SJCRH30 (cell line): ENCODE measurements at regions not wholly inside any gene's neighbourhood (a gene's known extent, or its start where the extent isn't known, plus 50 kb on each side); places are given as distances from the start of the nearest gene placed in this dataset.
"Not testable (repeated sequence)": the region's sequence is repeated elsewhere in the genome, so short reads cannot be mapped to it uniquely, and the experiment has no call there.

Experiments used
- DNase-seq, 2 experiments: peaks; one replicate each; pipeline ENCODE4 v3.0.0-alpha.2; 2015 to 2020
- H3K27ac ChIP-seq: fragments of 250-450 bp; sonication (Bioruptor Pico); 2 replicates; pipeline ENCODE4 v1.5.1; 2020; ENCODE audit warnings: mild to moderate bottlenecking, moderate library complexity
- H3K27me3 ChIP-seq: fragments of 250-450 bp; sonication (Bioruptor Pico); 2 replicates; pipeline ENCODE4 v1.5.1; 2020; ENCODE audit warnings: mild to moderate bottlenecking, moderate library complexity
- H3K36me3 ChIP-seq: fragments of 250-450 bp; sonication (Bioruptor Pico); 2 replicates; pipeline ENCODE4 v1.5.1; 2020; ENCODE audit warnings: mild to moderate bottlenecking, moderate library complexity
- H3K4me1 ChIP-seq: fragments of 250-450 bp; sonication (Bioruptor Pico); 2 replicates; pipeline ENCODE4 v1.5.1; 2020; ENCODE audit warnings: mild to moderate bottlenecking, moderate library complexity
- H3K4me3 ChIP-seq: fragments of 250-450 bp; sonication (Bioruptor Pico); 2 replicates; pipeline ENCODE4 v1.5.1; 2020; ENCODE audit warnings: mild to moderate bottlenecking, moderate library complexity
- H3K9me3 ChIP-seq: fragments of 250-450 bp; sonication (Bioruptor Pico); replicated peaks from 2 replicates; pipeline ENCODE4 v1.5.1; 2020; ENCODE audit warnings: mild to moderate bottlenecking, moderate library complexity

DNA sequence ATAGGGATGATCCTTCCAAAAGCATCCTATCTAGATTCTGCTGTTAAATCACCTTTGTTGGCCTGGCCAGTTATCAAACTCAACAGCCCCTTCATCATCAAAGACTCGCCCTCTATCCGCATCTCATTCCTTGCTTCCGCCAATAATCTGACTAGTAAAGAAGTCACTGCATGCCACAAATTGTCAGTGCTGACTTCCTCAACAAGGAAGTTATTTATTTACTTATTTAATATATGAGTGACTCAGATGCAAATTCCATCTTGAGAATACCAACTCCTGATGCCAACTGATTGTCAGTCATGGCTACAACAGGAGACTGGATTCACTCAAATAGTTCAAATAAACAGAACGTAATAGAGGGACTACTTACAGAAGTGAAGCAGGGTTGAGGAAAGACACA lies 283.8 kb downstream of the TRIML1 start:
- Histone ChIP-seq H3K4me3 (no peak overlapping the region), H3K9me3 (no peaks in the 10 kb centered on the region), H3K27me3 (no peaks in the 10 kb centered on the region), H3K27ac (no peak overlapping the region), H3K4me1 (no peaks in the 10 kb centered on the region), H3K36me3 (no peaks in the 10 kb centered on the region)
- no peak for DNase-seq

DNA sequence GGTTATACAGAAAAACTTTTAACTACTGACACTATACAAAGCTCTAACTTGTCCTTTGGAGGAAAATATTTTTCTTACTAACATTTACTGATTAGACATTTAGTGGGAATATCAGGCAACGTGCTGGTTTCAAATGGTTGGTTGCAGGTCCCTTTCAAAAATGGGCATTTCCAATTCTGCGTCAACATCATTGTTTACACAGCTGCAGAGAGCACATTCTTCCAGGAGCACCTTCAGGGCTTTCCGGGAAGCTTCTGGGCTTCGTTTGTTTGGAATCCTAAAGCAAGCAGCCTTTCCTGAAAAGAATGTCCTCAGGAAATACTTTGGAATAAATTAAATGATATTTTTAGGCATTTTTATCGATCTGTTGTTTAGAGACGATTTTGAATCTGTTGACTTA lies 289.7 kb downstream of the TRIML1 start:
- Histone ChIP-seq H3K4me1 (peaks cover 6% of the 10 kb centered on the region; the same call in 1 of the 2 replicates), H3K27me3 (no peaks in the 10 kb centered on the region), H3K36me3 (no peaks in the 10 kb centered on the region), H3K9me3 (no peaks in the 10 kb centered on the region), H3K4me3 (no peak overlapping the region), H3K27ac (peak overlapping the region; percentile 29; the same call in 1 of the 2 replicates)
- DNase-seq = peak; percentile 32 to 56

DNA sequence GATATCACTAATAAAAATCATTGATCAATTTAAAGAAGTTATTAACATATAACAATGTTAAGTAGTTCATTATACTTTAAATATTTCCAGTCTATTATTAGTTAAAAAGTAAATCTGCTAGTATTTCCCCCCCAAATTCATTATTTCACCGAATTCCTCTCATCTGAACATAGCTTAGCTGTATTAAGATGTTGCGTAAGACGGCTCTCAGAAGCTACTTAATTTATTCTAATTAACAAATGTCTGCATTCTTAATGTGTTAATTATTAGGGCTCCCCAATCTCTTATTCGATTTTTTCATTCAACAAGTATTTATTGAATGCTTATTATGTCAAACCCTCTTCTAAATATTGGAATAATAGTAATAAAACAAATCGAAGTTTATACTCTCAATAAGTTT lies 290.7 kb downstream of the TRIML1 start:
- Histone ChIP-seq H3K4me1 (peaks cover 6% of the 10 kb centered on the region; the same call in 1 of the 2 replicates), H3K36me3 (no peaks in the 10 kb centered on the region), H3K27me3 (no peaks in the 10 kb centered on the region), H3K27ac (no peak overlapping the region), H3K9me3 (no peaks in the 10 kb centered on the region), H3K4me3 (no peak overlapping the region)
- no peak for DNase-seq

DNA sequence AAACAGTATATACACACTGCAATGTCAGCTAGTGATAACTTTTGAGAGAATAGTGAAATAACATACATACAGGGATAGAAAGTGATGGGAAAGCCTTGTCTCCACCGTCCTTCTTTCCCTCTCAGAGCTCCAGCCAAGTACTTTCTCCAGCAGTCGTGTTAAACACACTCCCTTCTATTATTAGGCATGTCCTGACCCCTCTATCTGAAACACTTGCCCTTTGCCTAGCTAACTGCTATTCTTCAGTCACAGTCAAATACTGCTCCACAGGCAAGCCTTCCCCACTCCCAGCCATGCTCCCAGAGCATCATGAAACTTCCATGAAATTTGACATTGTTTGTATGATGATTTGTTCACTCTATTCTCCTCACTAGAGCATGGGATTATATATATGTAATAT lies 291.1 kb downstream of the TRIML1 start:
- Histone ChIP-seq H3K36me3 (no peaks in the 10 kb centered on the region), H3K9me3 (no peaks in the 10 kb centered on the region), H3K27ac (no peak overlapping the region), H3K4me3 (no peak overlapping the region), H3K4me1 (peaks cover 6% of the 10 kb centered on the region; the same call in 1 of the 2 replicates), H3K27me3 (no peaks in the 10 kb centered on the region)
- DNase-seq = no peak

DNA sequence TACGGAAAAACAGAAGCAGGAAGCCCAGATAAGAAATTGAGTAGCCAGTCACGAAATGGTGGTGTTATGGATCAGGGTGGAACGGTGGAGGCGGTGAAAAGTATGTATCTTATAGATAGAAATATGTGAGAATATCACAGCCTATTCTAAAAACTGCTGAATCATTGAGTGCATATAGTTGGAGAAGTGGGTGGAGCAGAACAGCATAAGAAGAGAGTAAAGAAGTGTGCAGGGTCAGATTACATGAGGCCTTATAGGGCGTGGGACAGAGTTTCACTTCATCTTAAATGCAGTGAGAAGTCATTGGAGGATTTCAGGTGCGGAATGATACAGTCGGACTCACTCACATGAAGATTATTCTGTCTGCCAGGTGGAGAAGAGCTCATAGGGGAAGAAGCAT lies 293.1 kb downstream of the TRIML1 start:
- no peaks in the 10 kb centered on the region for H3K9me3 ChIP-seq
- H3K27me3 ChIP-seq = no peaks in the 10 kb centered on the region
- no peak overlapping the region for H3K4me3 ChIP-seq
- H3K27ac ChIP-seq = no peak overlapping the region
- H3K4me1 ChIP-seq = peaks cover 8% of the 10 kb centered on the region; the same call in 1 of the 2 replicates
- H3K36me3 ChIP-seq = no peaks in the 10 kb centered on the region
- no peak for DNase-seq

DNA sequence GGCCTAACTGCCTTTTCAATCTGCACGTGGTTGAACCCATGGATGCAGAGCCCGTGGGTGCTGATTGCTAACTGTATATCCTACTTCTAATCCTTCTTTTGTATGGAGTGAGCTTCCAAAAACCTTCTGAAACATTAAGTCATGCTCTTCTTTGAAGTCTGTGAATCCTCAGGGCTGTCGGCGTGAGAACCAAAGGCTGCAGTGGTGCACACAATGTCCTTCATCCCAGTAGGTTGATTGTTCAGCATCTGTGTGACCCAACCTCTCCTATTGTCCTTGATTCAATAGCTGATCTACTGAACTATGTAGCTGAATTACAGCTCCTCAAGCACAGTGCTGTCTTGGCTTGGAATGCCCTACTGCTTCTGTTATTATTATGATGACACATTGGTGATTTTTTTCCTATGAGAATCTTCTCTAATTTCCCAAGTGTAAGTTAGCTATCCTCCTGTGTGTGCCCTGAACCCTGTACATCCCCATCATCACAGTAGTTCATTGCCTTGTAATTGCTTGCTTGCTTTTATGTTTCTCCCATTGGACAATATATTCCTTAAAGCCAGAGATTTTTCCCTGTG lies 294.6 kb downstream of the TRIML1 start:
- no peaks in the 10 kb centered on the region for H3K36me3 ChIP-seq
- no peak overlapping the region for H3K4me3 ChIP-seq
- H3K9me3 ChIP-seq = no peaks in the 10 kb centered on the region
- peaks cover 6% of the 10 kb centered on the region; the same call in 1 of the 2 replicates for H3K4me1 ChIP-seq
- H3K27me3 ChIP-seq = no peaks in the 10 kb centered on the region
- no peak for DNase-seq
- H3K27ac ChIP-seq = no peak overlapping the region

DNA sequence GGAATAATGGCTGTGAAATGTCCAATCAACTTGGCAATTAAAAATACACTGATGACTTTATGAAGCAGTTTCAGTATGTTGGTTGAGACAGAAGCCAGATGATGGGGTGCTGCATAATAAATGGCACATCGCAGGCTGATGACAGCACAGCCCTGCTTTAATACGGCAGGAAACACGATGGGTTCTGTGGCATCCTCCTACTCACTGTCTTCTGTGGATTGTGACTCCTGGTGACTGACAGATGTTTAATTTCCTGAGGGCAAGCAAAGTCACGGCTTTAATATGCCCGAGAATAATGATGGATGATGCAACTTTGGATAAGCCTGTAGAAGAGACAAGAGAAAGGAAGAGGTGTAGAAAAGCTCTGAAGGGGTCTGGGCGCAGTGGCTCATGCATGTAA lies 295.4 kb downstream of the TRIML1 start:
- DNase-seq = no peak
- no peaks in the 10 kb centered on the region for H3K27me3 ChIP-seq
- no peak overlapping the region for H3K4me3 ChIP-seq
- no peak overlapping the region for H3K27ac ChIP-seq
- peaks cover 5% of the 10 kb centered on the region; the same call in 1 of the 2 replicates for H3K4me1 ChIP-seq
- H3K9me3 ChIP-seq = no peaks in the 10 kb centered on the region
- H3K36me3 ChIP-seq = no peaks in the 10 kb centered on the region

DNA sequence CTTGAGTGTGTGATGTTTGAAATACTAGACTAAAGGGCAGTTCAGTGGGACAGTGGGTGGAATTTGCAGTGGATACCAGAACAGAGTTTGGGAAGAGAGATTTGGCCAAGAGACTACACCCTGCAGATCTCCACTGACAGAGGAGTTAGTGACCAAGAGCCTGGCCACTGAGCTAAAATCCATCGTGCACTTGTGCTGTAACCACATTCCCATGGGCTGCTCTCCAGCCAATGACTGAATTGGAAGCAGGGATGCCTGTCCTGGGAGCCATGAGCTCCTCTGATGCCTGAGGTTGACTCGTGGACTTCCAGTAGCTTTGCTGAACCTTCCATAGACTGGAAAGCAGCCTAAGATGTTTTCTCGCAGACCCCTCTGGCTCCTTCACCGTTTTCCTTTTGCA lies 296.1 kb downstream of the TRIML1 start:
- Histone ChIP-seq H3K9me3 (no peaks in the 10 kb centered on the region), H3K27ac (no peak overlapping the region), H3K36me3 (no peaks in the 10 kb centered on the region), H3K4me1 (peaks cover 5% of the 10 kb centered on the region; the same call in 1 of the 2 replicates), H3K4me3 (no peak overlapping the region), H3K27me3 (no peaks in the 10 kb centered on the region)
- DNase-seq = no peak

DNA sequence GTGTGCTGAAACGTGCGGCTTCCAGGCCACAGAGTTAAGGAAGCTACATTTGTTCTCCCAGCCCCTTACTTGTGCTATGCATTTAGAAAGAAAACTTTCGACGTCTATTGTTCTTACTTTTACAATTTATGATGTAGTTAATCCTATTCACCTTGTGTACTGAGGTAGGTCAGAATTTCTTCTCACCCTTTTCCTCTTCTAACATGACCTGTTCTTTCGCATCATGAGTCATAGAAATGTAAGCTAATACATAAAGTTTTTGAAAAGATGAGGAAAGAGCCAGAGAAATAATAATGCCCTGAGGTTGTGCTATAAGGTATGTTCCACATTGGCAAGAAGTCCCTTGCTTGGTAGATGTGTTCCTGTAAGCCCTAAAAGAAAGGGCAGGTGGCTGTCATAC lies 298.3 kb downstream of the TRIML1 start:
- Histone ChIP-seq H3K4me3 (no peak overlapping the region), H3K27me3 (no peaks in the 10 kb centered on the region), H3K36me3 (no peaks in the 10 kb centered on the region), H3K27ac (peak overlapping the region; percentile 11; the same call in 1 of the 2 replicates), H3K4me1 (peaks cover 5% of the 10 kb centered on the region; the same call in 1 of the 2 replicates), H3K9me3 (no peaks in the 10 kb centered on the region)
- DNase-seq = no peak

DNA sequence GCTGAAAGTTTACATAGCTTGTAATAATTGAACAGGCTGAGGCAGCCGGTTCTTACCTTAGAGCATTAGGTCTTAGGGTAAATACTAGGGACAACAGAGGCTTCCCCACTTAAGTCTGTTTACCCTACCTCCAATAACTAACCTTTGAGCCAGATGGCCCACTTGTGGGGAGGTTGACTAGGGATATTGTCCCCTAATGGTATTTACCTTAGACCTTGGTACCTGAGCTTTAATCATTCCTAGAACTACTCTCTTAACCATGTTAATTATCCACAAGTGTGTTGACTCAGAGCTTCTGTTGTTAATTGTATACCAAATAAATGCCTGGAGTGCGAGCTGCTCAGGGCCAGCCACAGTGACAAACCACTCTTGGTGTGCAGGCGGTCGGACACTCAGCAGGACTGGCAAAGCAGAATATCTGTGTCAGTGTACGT lies 299.2 kb downstream of the TRIML1 start:
- not testable (repeated sequence) for H3K4me1 ChIP-seq, H3K27me3 ChIP-seq, H3K36me3 ChIP-seq, H3K27ac ChIP-seq, H3K9me3 ChIP-seq, DNase-seq, H3K4me3 ChIP-seq

DNA sequence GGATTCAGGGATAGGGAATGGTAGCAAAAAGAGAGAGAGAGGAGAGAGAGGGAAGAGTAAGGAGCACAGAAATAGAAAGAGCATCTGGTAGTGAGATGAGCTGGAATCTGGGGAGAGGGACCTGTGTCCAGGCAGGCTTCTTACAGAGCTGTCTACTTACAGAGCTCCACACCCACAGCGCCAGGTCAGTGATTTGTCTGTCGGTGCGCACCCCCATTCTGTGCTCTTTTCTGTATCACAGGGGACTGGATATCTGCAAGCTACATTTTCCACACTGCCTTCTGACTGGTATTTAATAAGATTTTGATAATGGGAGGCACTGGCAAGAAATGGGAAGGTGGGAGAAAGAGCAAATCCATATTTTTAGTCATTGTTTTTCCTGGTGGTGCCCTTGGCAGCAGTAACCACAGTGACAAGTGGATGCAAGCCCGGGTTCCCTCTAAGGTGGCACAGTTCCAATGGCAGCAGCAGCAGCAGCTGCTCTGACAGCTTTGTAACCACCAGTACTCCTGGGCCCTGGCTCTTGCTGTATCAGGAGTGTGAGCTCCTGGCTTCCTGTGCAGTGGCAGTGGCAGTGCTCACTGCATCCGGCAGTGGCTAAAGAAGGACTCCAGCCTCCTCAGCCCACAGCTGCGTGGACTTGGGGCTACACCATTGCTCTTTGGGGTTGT lies 300.5 kb downstream of the TRIML1 start:
- Histone ChIP-seq H3K27ac (no peak overlapping the region), H3K27me3 (no peaks in the 10 kb centered on the region)

DNA sequence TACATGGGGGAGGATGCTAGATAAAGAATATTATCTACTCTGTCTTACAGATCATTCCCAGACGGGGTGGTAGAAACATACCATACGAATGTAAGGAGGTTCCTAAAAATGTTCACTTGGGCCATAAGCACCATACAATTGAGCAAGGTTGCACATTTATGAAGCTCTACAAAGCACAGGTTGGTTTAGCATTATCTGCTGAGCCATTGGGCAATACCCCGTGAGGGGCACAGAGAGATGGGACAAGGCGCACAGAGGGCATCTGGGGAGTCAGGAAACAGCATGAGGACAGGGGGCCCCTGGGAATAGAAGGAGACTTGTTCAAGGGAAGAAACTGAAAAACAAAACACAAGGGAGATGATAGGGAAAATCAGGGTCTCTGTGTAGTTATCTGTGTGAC lies 305.3 kb downstream of the TRIML1 start:
- Histone ChIP-seq H3K9me3 (no peaks in the 10 kb centered on the region), H3K27me3 (no peaks in the 10 kb centered on the region), H3K4me3 (peak overlapping the region; percentile 19; the same call in 1 of the 2 replicates), H3K4me1 (no peaks in the 10 kb centered on the region), H3K36me3 (no peaks in the 10 kb centered on the region), H3K27ac (no peak overlapping the region)
- no peak for DNase-seq

More for the DNA sequence above, 300.5 kb downstream of the TRIML1 start:
- Histone ChIP-seq H3K4me3 (no peak overlapping the region), H3K9me3 (no peaks in the 10 kb centered on the region), H3K4me1 (peaks cover 5% of the 10 kb centered on the region; the same call in 1 of the 2 replicates), H3K36me3 (no peaks in the 10 kb centered on the region)
- DNase-seq = peak; percentile 67 to 72

DNA sequence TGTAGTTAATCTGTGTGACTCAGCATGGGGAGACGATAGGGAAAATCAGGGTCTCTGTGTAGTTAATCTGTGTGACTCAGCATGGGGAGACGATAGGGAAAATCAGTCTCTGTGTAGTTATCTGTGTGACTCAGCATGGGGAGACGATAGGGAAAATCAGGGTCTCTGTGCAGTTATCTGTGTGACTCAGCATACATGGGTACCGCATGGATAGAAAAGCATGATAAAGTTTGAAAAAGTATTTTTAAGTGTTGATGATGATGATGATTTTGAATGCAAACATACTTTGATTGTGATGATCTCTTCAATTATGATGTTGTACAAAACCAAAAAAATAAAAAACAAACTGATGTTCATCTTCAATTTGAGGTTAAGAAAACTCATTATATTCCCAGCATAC lies 309.8 kb downstream of the TRIML1 start:
- H3K27me3 ChIP-seq, H3K9me3 ChIP-seq, H3K4me1 ChIP-seq, DNase-seq, H3K27ac ChIP-seq, H3K4me3 ChIP-seq, H3K36me3 ChIP-seq: not testable (repeated sequence)

DNA sequence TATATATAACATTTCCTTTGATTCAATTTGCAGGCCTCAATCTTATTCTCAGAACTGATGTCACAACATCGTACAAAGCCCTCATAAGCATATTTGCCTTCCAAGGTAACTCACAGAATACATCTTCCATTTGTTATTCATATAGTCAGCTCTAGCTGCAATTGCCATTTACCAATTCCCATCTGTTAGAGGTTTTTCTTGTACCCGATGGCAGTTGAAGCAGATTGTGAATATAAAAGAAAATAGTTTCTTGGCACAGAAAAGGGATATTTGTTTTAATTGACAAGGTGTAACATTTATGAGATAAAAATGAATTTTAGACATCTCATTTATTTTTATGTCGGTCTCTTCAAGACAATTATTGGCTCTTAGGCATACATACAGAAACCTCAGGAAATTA lies 311.3 kb downstream of the TRIML1 start:
- Histone ChIP-seq H3K9me3 (no peaks in the 10 kb centered on the region), H3K4me3 (no peak overlapping the region), H3K27me3 (no peaks in the 10 kb centered on the region), H3K36me3 (no peaks in the 10 kb centered on the region), H3K27ac (no peak overlapping the region), H3K4me1 (no peaks in the 10 kb centered on the region)
- DNase-seq = no peak

DNA sequence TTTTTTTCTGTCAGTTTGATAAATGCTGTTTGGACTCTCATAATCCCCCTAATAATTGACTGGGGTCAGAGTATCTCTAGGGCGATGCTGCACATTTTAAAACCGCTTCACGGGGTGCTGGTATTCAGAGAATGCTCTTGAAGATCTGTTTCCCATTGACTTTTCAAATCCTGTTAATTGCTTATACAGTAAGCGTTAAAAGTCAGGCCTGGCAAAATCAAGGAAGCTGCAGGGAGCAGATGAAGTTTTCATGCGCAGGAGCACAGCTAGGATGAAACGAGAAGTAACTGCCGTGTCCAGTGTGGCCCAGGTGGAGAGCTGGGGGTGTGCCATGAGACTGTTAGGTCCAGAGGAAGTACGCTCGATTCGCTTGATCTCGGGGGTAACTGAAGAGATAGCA lies 312.9 kb downstream of the TRIML1 start:
- no peaks in the 10 kb centered on the region for H3K4me1 ChIP-seq

DNA sequence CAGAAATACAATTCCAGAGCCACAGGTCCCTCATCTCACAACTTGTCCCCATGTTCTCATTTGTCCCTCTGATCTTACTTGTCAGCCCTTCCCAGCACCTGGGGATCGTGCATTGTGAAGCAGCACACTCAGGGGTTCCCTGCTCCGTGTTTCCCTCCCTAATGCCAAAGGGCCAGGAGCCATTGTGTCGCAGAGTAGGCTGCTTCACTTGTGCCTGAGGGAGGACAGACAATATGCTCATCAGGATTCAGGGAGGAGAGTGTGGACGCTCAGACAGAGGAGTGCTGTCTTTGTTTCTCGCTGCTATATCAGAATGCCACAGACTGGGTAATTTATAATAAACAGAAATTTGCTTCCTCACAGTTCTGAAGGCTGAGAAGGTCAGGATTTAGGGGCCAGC lies 315.3 kb downstream of the TRIML1 start:
- Histone ChIP-seq H3K4me3 (no peak overlapping the region), H3K9me3 (no peaks in the 10 kb centered on the region)

More for the DNA sequence above, 312.9 kb downstream of the TRIML1 start:
- Histone ChIP-seq H3K27ac (no peak overlapping the region), H3K36me3 (no peaks in the 10 kb centered on the region), H3K27me3 (no peaks in the 10 kb centered on the region), H3K9me3 (no peaks in the 10 kb centered on the region), H3K4me3 (no peak overlapping the region)
- DNase-seq = no peak

More for the DNA sequence above, 315.3 kb downstream of the TRIML1 start:
- no peaks in the 10 kb centered on the region for H3K4me1 ChIP-seq
- no peak overlapping the region for H3K27ac ChIP-seq
- no peaks in the 10 kb centered on the region for H3K36me3 ChIP-seq
- DNase-seq = no peak
- no peaks in the 10 kb centered on the region for H3K27me3 ChIP-seq
